Endothelial cell of umbilical vein (primary cell): ENCODE measurements at regions not wholly inside any gene's neighbourhood (a gene's known extent, or its start where the extent isn't known, plus 50 kb on each side); places are given as distances from the start of the nearest gene placed in this dataset.

Source experiments
- MYC ChIP-seq: IDR thresholded peaks from one replicate; pipeline ENCODE4 v1.6.1; 2011; ENCODE audit warnings: mild to moderate bottlenecking, low read depth, low read length
- POLR2AphosphoS5 ChIP-seq: IDR thresholded peaks from 2 replicates; pipeline ENCODE4 v1.6.1; 2012; ENCODE audit warnings: low read depth, mild to moderate bottlenecking, control low read depth, low read length, moderate library complexity; ENCODE audit not compliant: insufficient read depth
- TF ChIP-seq, protein P1 (sequence below), 2 donors: IDR thresholded peaks; 1 replicate in 1 of 2; 2 replicates in 1 of 2; pipeline ENCODE4 v1.5.1; 2011; ENCODE audit warnings: low read length in 2 of 2, mild to moderate bottlenecking in 2 of 2, moderate library complexity in 2 of 2, control low read depth in 1 of 2, inconsistent platforms in 1 of 2, low read depth in 1 of 2; ENCODE audit not compliant: insufficient read depth in 1 of 2; ENCODE audit errors: extremely low read depth in 1 of 2

DNA sequence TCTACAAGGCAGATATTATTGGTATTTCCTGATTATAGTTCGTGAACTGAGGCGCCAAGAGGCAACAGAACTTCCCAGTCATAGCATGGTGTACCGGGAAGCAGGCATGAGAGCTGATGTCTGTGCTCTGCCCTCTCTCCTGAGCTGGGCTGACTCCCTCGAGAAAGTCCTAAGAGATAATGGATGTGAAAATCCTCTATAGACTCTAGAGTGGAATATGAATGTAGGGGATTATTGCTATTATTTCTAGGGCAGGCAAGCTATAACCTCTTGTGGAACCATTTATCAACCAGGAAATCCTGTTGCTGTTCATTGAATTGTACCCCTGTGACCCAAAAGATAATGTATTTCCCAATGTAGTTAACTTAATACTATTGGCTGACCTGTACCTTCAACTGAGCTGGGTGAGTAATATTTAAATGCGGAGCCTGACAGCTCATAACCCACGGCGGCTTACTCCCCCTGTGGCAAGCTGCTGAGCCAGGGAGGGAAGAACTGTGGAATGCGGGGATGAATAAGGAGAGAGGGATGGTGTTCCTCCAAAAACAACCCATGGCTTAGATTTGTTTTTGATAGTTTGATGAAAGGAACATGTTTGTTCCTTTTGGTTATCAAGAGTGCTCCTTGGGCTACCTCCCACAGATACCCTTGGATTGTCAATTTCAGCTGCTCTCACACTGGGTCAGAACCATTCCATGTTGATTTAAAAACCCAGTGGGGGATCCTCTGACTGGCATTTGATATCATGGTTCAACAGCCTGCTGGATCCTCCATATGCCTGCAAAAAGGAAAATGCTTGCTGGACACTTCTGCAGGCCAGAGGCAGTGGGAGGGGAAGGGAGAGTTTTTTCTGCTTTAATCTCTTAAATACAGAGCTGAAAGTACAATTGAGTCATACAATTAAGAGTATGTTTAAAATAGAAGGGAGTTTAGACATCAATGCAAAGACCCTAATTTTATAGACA is 339.0 kb upstream of the BOD1L1 start:
- no peak for TF ChIP-seq MYC
- peak; percentile 33 for TF ChIP-seq POLR2AphosphoS5
- TF ChIP-seq, protein P1, sequence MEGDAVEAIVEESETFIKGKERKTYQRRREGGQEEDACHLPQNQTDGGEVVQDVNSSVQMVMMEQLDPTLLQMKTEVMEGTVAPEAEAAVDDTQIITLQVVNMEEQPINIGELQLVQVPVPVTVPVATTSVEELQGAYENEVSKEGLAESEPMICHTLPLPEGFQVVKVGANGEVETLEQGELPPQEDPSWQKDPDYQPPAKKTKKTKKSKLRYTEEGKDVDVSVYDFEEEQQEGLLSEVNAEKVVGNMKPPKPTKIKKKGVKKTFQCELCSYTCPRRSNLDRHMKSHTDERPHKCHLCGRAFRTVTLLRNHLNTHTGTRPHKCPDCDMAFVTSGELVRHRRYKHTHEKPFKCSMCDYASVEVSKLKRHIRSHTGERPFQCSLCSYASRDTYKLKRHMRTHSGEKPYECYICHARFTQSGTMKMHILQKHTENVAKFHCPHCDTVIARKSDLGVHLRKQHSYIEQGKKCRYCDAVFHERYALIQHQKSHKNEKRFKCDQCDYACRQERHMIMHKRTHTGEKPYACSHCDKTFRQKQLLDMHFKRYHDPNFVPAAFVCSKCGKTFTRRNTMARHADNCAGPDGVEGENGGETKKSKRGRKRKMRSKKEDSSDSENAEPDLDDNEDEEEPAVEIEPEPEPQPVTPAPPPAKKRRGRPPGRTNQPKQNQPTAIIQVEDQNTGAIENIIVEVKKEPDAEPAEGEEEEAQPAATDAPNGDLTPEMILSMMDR (IDR thresholded peaks at IDR 0.05; ENCODE audit: extremely low read depth in 1 of 2, insufficient read depth in 1 of 2, low read depth in 1 of 2, low read length in 2 of 2): no peak
